Fibroblast of lung (primary cell): ENCODE measurements at regions not wholly inside any gene's neighbourhood (a gene's known extent, or its start where the extent isn't known, plus 50 kb on each side); places are given as distances from the start of the nearest gene placed in this dataset.
"Not testable (repeated sequence)": the region's sequence is repeated elsewhere in the genome, so short reads cannot be mapped to it uniquely, and the experiment has no call there.

Experiments used
- DNase-seq, 2 donors: peaks; one replicate each; pipeline versions ENCODE4 v3.0.0 to v3.0.0-alpha.2; 2010; ENCODE audit warnings: low read depth in 2 of 2
- H2AFZ ChIP-seq: 2 replicates; pipeline ENCODE4 v1.5.1; 2012; ENCODE audit warnings: low read length, control low read depth, inconsistent platforms
- H3K27ac ChIP-seq: 2 replicates; pipeline ENCODE4 v1.5.1; 2011; ENCODE audit warnings: low read length, control low read depth; ENCODE audit not compliant: insufficient read depth
- H3K27me3 ChIP-seq: 2 replicates; pipeline ENCODE4 v1.5.1; 2011; ENCODE audit warnings: mild to moderate bottlenecking, low read length; ENCODE audit not compliant: control insufficient read depth, insufficient read depth
- H3K36me3 ChIP-seq: 2 replicates; pipeline ENCODE4 v1.5.1; 2011; ENCODE audit warnings: low read length; ENCODE audit not compliant: control insufficient read depth, insufficient read depth
- H3K4me1 ChIP-seq: 2 replicates; pipeline ENCODE4 v1.5.1; 2011; ENCODE audit warnings: low read length; ENCODE audit not compliant: control insufficient read depth, insufficient read depth; ENCODE audit errors: extremely low read depth
- H3K4me2 ChIP-seq: 2 replicates; pipeline ENCODE4 v1.5.1; 2011; ENCODE audit warnings: low read length, control low read depth; ENCODE audit not compliant: insufficient read depth; ENCODE audit errors: extremely low read depth
- H3K4me3 ChIP-seq, 4 experiments: fragments of 200-600 bp in 1 of 4; sonication (generic) in 1 of 4; replicated peaks in 1 of 4; 2 replicates each; pipeline ENCODE4 v1.5.1; 2011 to 2016; ENCODE audit warnings: low read length in 4 of 4, low read depth in 3 of 4, mild to moderate bottlenecking in 3 of 4, control low read depth in 2 of 4, inconsistent platforms in 1 of 4, mixed read lengths in 1 of 4; ENCODE audit not compliant: insufficient read depth in 1 of 4; ENCODE audit errors: control extremely low read depth in 1 of 4
- H3K79me2 ChIP-seq: 2 replicates; pipeline ENCODE4 v1.5.1; 2012; ENCODE audit warnings: mild to moderate bottlenecking, low read length, inconsistent platforms; ENCODE audit not compliant: control insufficient read depth, insufficient read depth
- H3K9ac ChIP-seq: 2 replicates; pipeline ENCODE4 v1.5.1; 2011; ENCODE audit warnings: mild to moderate bottlenecking, low read length, control low read depth; ENCODE audit not compliant: insufficient read depth
- H3K9me3 ChIP-seq: 2 replicates; pipeline ENCODE4 v1.5.1; 2012; ENCODE audit warnings: low read depth, low read length; ENCODE audit not compliant: control insufficient read depth, insufficient read depth
- H4K20me1 ChIP-seq: 2 replicates; pipeline ENCODE4 v1.5.1; 2011; ENCODE audit warnings: low read length; ENCODE audit not compliant: control insufficient read depth, insufficient read depth; ENCODE audit errors: extremely low read depth

GRCh38 chr21:7774219-7774618 is 2747.2 kb upstream of the TPTE start:
- H3K27ac ChIP-seq, H3K9ac ChIP-seq, H3K79me2 ChIP-seq, H3K27me3 ChIP-seq, H3K4me1 ChIP-seq, H3K4me2 ChIP-seq, H2AFZ ChIP-seq, H4K20me1 ChIP-seq, H3K36me3 ChIP-seq, DNase-seq, H3K9me3 ChIP-seq, H3K4me3 ChIP-seq: not testable (repeated sequence)

DNA sequence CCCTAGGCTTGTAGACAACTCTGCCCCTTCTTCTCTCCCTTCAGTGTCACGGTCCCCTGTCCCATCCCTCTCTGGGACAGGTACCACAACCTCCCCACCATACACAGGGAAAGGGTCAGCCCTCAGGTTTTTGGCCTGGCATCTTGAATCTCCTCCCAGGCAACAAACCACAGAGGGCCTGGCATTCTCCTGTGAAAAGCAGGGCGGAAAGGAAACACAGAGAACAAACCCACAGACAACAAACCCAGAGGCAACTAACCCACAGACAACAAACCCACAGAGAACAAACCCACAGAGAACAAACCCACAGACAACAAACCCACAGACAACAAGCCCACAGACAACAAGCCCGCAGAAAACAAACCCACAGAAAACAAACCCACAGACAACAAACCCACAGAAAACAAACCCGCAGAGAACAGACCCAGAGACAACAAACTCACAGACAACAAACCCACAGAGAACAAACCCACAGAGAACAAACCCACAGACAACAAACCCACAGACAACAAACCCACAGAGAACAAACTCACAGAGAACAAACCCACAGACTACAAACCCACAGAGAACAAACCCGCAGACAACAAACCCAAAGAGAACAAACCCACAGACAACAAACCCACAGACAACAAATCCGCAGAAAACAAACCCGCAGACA is 2745.9 kb upstream of the TPTE start:
- not testable (repeated sequence) for H3K4me2 ChIP-seq, H3K4me3 ChIP-seq, H3K4me1 ChIP-seq, H4K20me1 ChIP-seq, H3K79me2 ChIP-seq, H3K9me3 ChIP-seq, H3K27ac ChIP-seq, H3K27me3 ChIP-seq, H3K9ac ChIP-seq, H2AFZ ChIP-seq, H3K36me3 ChIP-seq, DNase-seq

GRCh38 chr21:7776035-7776434 is 2745.3 kb upstream of the TPTE start:
- not testable (repeated sequence) for H3K4me1 ChIP-seq, H3K9me3 ChIP-seq, H3K9ac ChIP-seq, H3K36me3 ChIP-seq, H3K4me3 ChIP-seq, H4K20me1 ChIP-seq, DNase-seq, H2AFZ ChIP-seq, H3K27me3 ChIP-seq, H3K79me2 ChIP-seq, H3K27ac ChIP-seq, H3K4me2 ChIP-seq

DNA sequence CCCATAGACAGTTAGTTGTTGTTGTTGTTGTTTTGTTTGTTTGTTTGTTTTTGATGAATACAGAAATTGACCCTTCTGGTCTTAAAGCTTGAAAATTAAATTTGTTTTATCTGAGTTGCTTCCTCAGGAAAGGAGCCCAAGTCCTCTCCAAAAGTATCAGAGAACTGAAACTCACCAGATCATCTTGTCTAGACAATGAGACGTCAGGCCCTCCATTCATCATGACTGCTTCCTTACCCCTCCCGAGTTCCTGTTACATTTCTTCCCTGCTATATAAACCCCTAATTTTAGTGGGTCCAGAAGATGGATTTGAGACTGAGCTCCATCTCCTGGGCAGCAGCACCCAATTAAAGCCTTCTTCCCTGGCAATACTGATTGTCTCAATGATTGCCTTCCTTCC is 2744.8 kb upstream of the TPTE start:
- not testable (repeated sequence) for H3K4me1 ChIP-seq, H4K20me1 ChIP-seq, H2AFZ ChIP-seq, H3K27me3 ChIP-seq, H3K79me2 ChIP-seq, H3K4me2 ChIP-seq, H3K27ac ChIP-seq, H3K4me3 ChIP-seq, H3K36me3 ChIP-seq, H3K9me3 ChIP-seq, H3K9ac ChIP-seq, DNase-seq

GRCh38 chr21:7777289-7777688 is 2744.1 kb upstream of the TPTE start:
- H3K4me3 ChIP-seq, H3K27me3 ChIP-seq, DNase-seq, H3K9me3 ChIP-seq, H3K36me3 ChIP-seq, H2AFZ ChIP-seq, H3K4me1 ChIP-seq, H3K9ac ChIP-seq, H4K20me1 ChIP-seq, H3K79me2 ChIP-seq, H3K4me2 ChIP-seq, H3K27ac ChIP-seq: not testable (repeated sequence)

DNA sequence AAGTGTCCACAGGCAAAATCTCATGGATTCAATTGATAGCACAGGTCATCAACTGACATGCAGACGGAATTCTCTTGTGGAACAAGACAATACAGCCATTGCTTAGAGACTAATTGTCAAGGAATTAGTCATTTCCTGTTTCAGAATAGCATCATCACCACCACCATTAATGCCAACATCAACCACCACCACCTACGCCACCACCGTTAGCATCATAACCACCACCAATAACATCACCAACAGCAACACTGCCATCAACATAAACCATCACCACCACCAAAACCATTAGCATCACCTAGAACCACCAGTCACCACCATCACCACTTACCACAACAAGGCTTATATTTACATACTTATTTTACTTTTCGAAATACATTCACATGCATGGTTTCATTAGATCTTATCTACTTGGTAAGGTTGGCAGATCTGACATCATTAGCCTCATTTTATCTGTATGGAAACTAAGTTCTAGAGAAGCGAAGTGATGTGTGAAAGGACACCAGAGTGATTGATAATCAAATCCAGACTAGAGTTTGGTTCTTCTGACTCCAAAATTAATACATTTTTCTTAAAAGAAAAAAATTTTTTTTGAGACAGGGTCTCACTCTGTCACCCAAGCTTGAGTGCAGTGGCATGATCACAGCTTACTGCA is 2733.8 kb upstream of the TPTE start:
- H3K9ac ChIP-seq, H3K36me3 ChIP-seq: not testable (repeated sequence)

GRCh38 chr21:7793797-7794196 is 2727.6 kb upstream of the TPTE start:
- H3K9me3 ChIP-seq, H3K36me3 ChIP-seq: not testable (repeated sequence)

More for the DNA sequence above, 2733.8 kb upstream of the TPTE start:
- H3K9me3 ChIP-seq, H3K4me2 ChIP-seq, H3K4me3 ChIP-seq, H4K20me1 ChIP-seq, DNase-seq, H2AFZ ChIP-seq, H3K27ac ChIP-seq, H3K79me2 ChIP-seq, H3K4me1 ChIP-seq, H3K27me3 ChIP-seq: not testable (repeated sequence)

More at GRCh38 chr21:7793797-7794196, 2727.6 kb upstream of the TPTE start:
- H4K20me1 ChIP-seq, H3K9ac ChIP-seq, H3K4me2 ChIP-seq, H3K4me1 ChIP-seq, DNase-seq, H3K27me3 ChIP-seq, H3K4me3 ChIP-seq, H3K79me2 ChIP-seq, H2AFZ ChIP-seq, H3K27ac ChIP-seq: not testable (repeated sequence)
